ENCODE measurements at regions not wholly inside any gene's neighbourhood (a gene's known extent, or its start where the extent isn't known, plus 50 kb on each side); places are given as distances from the start of the nearest gene placed in this dataset.

GRCh38 chr11:57913715-57914704, 109.7 kb upstream of the OR9Q1 start:
- Histone ChIP-seq H3K9ac (no peak overlapping the region), H3K9me3 (replicated peaks in 1 of 11) (no peaks in the 10 kb centered on the region), H3K27ac (no peak overlapping the region), H3K4me3 (no peak overlapping the region), H3K36me3 (no peaks in the 10 kb centered on the region), H4K20me1 (no peaks in the 10 kb centered on the region), H3K4me2 (no peak overlapping the region), H3K27me3 (no peaks in the 10 kb centered on the region), H3K4me1 (no peaks in the 10 kb centered on the region)
- no peak for TF ChIP-seq Cebpa-rat (IDR thresholded peaks at IDR 0.05)

GRCh38 chr11:57917632-57918031, 106.0 kb upstream of the OR9Q1 start:
- H3K36me3 ChIP-seq = no peaks in the 10 kb centered on the region
- no peak for TF ChIP-seq Cebpa-rat (IDR thresholded peaks at IDR 0.05)
- H3K4me2 ChIP-seq = no peak overlapping the region
- H3K9me3 ChIP-seq (replicated peaks in 1 of 11) = no peaks in the 10 kb centered on the region
- no peaks in the 10 kb centered on the region for H3K27me3 ChIP-seq
- H3K4me1 ChIP-seq = no peaks in the 10 kb centered on the region
- H3K27ac ChIP-seq = no peak overlapping the region
- no peak overlapping the region for H3K9ac ChIP-seq
- no peaks in the 10 kb centered on the region for H4K20me1 ChIP-seq
- no peak overlapping the region for H3K4me3 ChIP-seq

GRCh38 chr11:57920971-57921370, 102.7 kb upstream of the OR9Q1 start:
- Histone ChIP-seq H3K36me3 (no peaks in the 10 kb centered on the region), H3K4me2 (no peak overlapping the region), H3K27ac (no peak overlapping the region), H3K9me3 (replicated peaks in 1 of 11) (peaks cover 0 to 2% (median under 1%) of the 10 kb centered on the region in 11 experiments; a peak in 6 of 22 replicates), H3K4me1 (no peaks in the 10 kb centered on the region), H3K27me3 (no peaks in the 10 kb centered on the region), H4K20me1 (no peaks in the 10 kb centered on the region), H3K9ac (no peak overlapping the region), H3K4me3 (no peak overlapping the region)
- no peak for TF ChIP-seq Cebpa-rat (IDR thresholded peaks at IDR 0.05)

GRCh38 chr11:57932105-57932504, 91.6 kb upstream of the OR9Q1 start:
- no peaks in the 10 kb centered on the region for H4K20me1 ChIP-seq
- no peak for TF ChIP-seq Cebpa-rat (IDR thresholded peaks at IDR 0.05)
- H3K27me3 ChIP-seq = no peaks in the 10 kb centered on the region

GRCh38 chr11:57935402-57936049, 88.2 kb upstream of the OR9Q1 start:
- Histone ChIP-seq H4K20me1 (no peaks in the 10 kb centered on the region), H3K4me2 (no peak overlapping the region), H3K9ac (no peak overlapping the region), H3K27ac (no peak overlapping the region), H3K4me3 (no peak overlapping the region), H3K4me1 (no peaks in the 10 kb centered on the region), H3K27me3 (no peaks in the 10 kb centered on the region), H3K36me3 (no peaks in the 10 kb centered on the region), H3K9me3 (replicated peaks in 1 of 11) (no peaks in the 10 kb centered on the region)
- TF ChIP-seq Cebpa-rat (IDR thresholded peaks at IDR 0.05) = no peak

More at GRCh38 chr11:57932105-57932504, 91.6 kb upstream of the OR9Q1 start:
- Histone ChIP-seq H3K4me1 (no peaks in the 10 kb centered on the region), H3K36me3 (no peaks in the 10 kb centered on the region), H3K27ac (no peak overlapping the region), H3K9me3 (replicated peaks in 1 of 11) (0 out of 22 replicates have a peak, but pooled peaks cover 0 to 4% (median 0%) of the 10 kb centered on the region in 11 experiments), H3K9ac (no peak overlapping the region), H3K4me3 (no peak overlapping the region), H3K4me2 (no peak overlapping the region)

GRCh38 chr11:57936050-57936418, 87.6 kb upstream of the OR9Q1 start:
- H3K27ac ChIP-seq = no peak overlapping the region
- H3K9me3 ChIP-seq (replicated peaks in 1 of 11) = no peaks in the 10 kb centered on the region
- H3K4me1 ChIP-seq = no peaks in the 10 kb centered on the region
- no peak for TF ChIP-seq Cebpa-rat (IDR thresholded peaks at IDR 0.05)
- no peaks in the 10 kb centered on the region for H3K36me3 ChIP-seq
- no peak overlapping the region for H3K4me2 ChIP-seq
- H3K4me3 ChIP-seq = no peak overlapping the region
- no peaks in the 10 kb centered on the region for H3K27me3 ChIP-seq
- no peaks in the 10 kb centered on the region for H4K20me1 ChIP-seq
- H3K9ac ChIP-seq = no peak overlapping the region

- no peak overlapping the region for H3K27ac ChIP-seq
- H3K4me1 ChIP-seq = no peaks in the 10 kb centered on the region
- no peaks in the 10 kb centered on the region for H3K9me3 ChIP-seq (replicated peaks in 1 of 11)
- no peak for TF ChIP-seq Cebpa-rat (IDR thresholded peaks at IDR 0.05)
- no peaks in the 10 kb centered on the region for H3K27me3 ChIP-seq
- no peak overlapping the region for H3K4me3 ChIP-seq
- no peaks in the 10 kb centered on the region for H4K20me1 ChIP-seq
- H3K36me3 ChIP-seq = no peaks in the 10 kb centered on the region
- H3K4me2 ChIP-seq = no peak overlapping the region
- no peak overlapping the region for H3K9ac ChIP-seq
These were observed 86.2 kb upstream of the OR9Q1 start for GRCh38 chr11:57937431-57937830.

GRCh38 chr11:57938351-57938750, 85.3 kb upstream of the OR9Q1 start:
- H3K4me1 ChIP-seq = no peaks in the 10 kb centered on the region
- no peak overlapping the region for H3K4me3 ChIP-seq
- TF ChIP-seq Cebpa-rat (IDR thresholded peaks at IDR 0.05) = no peak
- no peak overlapping the region for H3K9ac ChIP-seq
- no peaks in the 10 kb centered on the region for H3K36me3 ChIP-seq
- no peaks in the 10 kb centered on the region for H3K9me3 ChIP-seq (replicated peaks in 1 of 11)
- H3K4me2 ChIP-seq = no peak overlapping the region
- H4K20me1 ChIP-seq = no peaks in the 10 kb centered on the region
- H3K27me3 ChIP-seq = no peaks in the 10 kb centered on the region
- H3K27ac ChIP-seq = no peak overlapping the region

- Histone ChIP-seq H3K27ac (no peak overlapping the region), H3K4me2 (no peak overlapping the region), H3K4me1 (no peaks in the 10 kb centered on the region), H3K9ac (no peak overlapping the region), H3K9me3 (replicated peaks in 1 of 11) (peaks cover 0 to 9% (median 8%) of the 10 kb centered on the region in 11 experiments; a peak in 11 of 22 replicates), H4K20me1 (no peaks in the 10 kb centered on the region), H3K4me3 (no peak overlapping the region), H3K36me3 (no peaks in the 10 kb centered on the region), H3K27me3 (no peaks in the 10 kb centered on the region)
- TF ChIP-seq Cebpa-rat (IDR thresholded peaks at IDR 0.05) = no peak
These were observed 83.5 kb upstream of the OR9Q1 start for GRCh38 chr11:57940044-57940756.
